ENCODE measurements at regions not wholly inside any gene's neighbourhood (a gene's known extent, or its start where the extent isn't known, plus 50 kb on each side); places are given as distances from the start of the nearest gene placed in this dataset.

GRCh38 chr3:182000447-182000846 lies 288.7 kb downstream of the SOX2 start:
- Histone ChIP-seq H4K20me1 (ENCODE audit: insufficient read depth, low read length) (no peaks in the 10 kb centered on the region), H3K9me3 (ENCODE audit: low read depth, low read length) (no peaks in the 10 kb centered on the region), H3K4me2 (ENCODE audit: insufficient read depth, low read length) (no peak overlapping the region), H3K36me3 (ENCODE audit: insufficient read depth, low read length) (no peaks in the 10 kb centered on the region), H3K4me1 (ENCODE audit: insufficient read depth, low read length) (no peaks in the 10 kb centered on the region), H3K27me3 (ENCODE audit: insufficient read depth, low read length) (no peaks in the 10 kb centered on the region), H3K79me2 (ENCODE audit: insufficient read depth, low read length) (no peaks in the 10 kb centered on the region), H2AFZ (ENCODE audit: low read length) (no peak overlapping the region), H3K4me3 (ENCODE audit: insufficient read depth, low read length) (no peak overlapping the region), H3K27ac (ENCODE audit: low read depth, low read length) (no peak overlapping the region)
- no peak for DNase-seq (ENCODE audit: insufficient read length, low spot score, missing footprints)
- TF ChIP-seq CTCF (IDR thresholded peaks at IDR 0.05; ENCODE audit: extremely low read depth, low read depth, low read length): no peak

- no peak overlapping the region for H2AFZ ChIP-seq (ENCODE audit: low read length)
- no peaks in the 10 kb centered on the region for H3K36me3 ChIP-seq (ENCODE audit: insufficient read depth, low read length)
- no peaks in the 10 kb centered on the region for H4K20me1 ChIP-seq (ENCODE audit: insufficient read depth, low read length)
- H3K4me2 ChIP-seq (ENCODE audit: insufficient read depth, low read length): no peak overlapping the region
- TF ChIP-seq CTCF (IDR thresholded peaks at IDR 0.05; ENCODE audit: extremely low read depth, low read depth, low read length): no peak
- no peaks in the 10 kb centered on the region for H3K9me3 ChIP-seq (ENCODE audit: low read depth, low read length)
- H3K4me3 ChIP-seq (ENCODE audit: insufficient read depth, low read length): no peak overlapping the region
- DNase-seq (ENCODE audit: insufficient read length, low spot score, missing footprints): no peak
- no peaks in the 10 kb centered on the region for H3K4me1 ChIP-seq (ENCODE audit: insufficient read depth, low read length)
- no peak overlapping the region for H3K27ac ChIP-seq (ENCODE audit: low read depth, low read length)
- H3K27me3 ChIP-seq (ENCODE audit: insufficient read depth, low read length): no peaks in the 10 kb centered on the region
- H3K79me2 ChIP-seq (ENCODE audit: insufficient read depth, low read length): no peaks in the 10 kb centered on the region
Observed at GRCh38 chr3:182005219-182005618, 293.5 kb downstream of the SOX2 start.

- Histone ChIP-seq H4K20me1 (ENCODE audit: insufficient read depth, low read length) (no peaks in the 10 kb centered on the region), H3K4me3 (ENCODE audit: insufficient read depth, low read length) (no peak overlapping the region), H2AFZ (ENCODE audit: low read length) (no peak overlapping the region), H3K4me1 (ENCODE audit: insufficient read depth, low read length) (no peaks in the 10 kb centered on the region), H3K4me2 (ENCODE audit: insufficient read depth, low read length) (no peak overlapping the region), H3K27me3 (ENCODE audit: insufficient read depth, low read length) (no peaks in the 10 kb centered on the region), H3K9me3 (ENCODE audit: low read depth, low read length) (no peaks in the 10 kb centered on the region), H3K79me2 (ENCODE audit: insufficient read depth, low read length) (no peaks in the 10 kb centered on the region), H3K36me3 (ENCODE audit: insufficient read depth, low read length) (no peaks in the 10 kb centered on the region), H3K27ac (ENCODE audit: low read depth, low read length) (no peak overlapping the region)
- no peak for TF ChIP-seq CTCF (IDR thresholded peaks at IDR 0.05; ENCODE audit: extremely low read depth, low read depth, low read length)
- no peak for DNase-seq (ENCODE audit: insufficient read length, low spot score, missing footprints)
Observed at GRCh38 chr3:182005701-182006100, 294.0 kb downstream of the SOX2 start.

- Histone ChIP-seq H3K27ac (ENCODE audit: low read depth, low read length) (no peak overlapping the region), H2AFZ (ENCODE audit: low read length) (no peak overlapping the region), H4K20me1 (ENCODE audit: insufficient read depth, low read length) (no peaks in the 10 kb centered on the region), H3K4me1 (ENCODE audit: insufficient read depth, low read length) (no peaks in the 10 kb centered on the region), H3K4me2 (ENCODE audit: insufficient read depth, low read length) (no peak overlapping the region), H3K27me3 (ENCODE audit: insufficient read depth, low read length) (no peaks in the 10 kb centered on the region), H3K36me3 (ENCODE audit: insufficient read depth, low read length) (no peaks in the 10 kb centered on the region), H3K4me3 (ENCODE audit: insufficient read depth, low read length) (no peak overlapping the region), H3K9me3 (ENCODE audit: low read depth, low read length) (no peaks in the 10 kb centered on the region), H3K79me2 (ENCODE audit: insufficient read depth, low read length) (no peaks in the 10 kb centered on the region)
- DNase-seq (ENCODE audit: insufficient read length, low spot score, missing footprints): no peak
- no peak for TF ChIP-seq CTCF (IDR thresholded peaks at IDR 0.05; ENCODE audit: extremely low read depth, low read depth, low read length)
Observed at GRCh38 chr3:182006431-182006830, 294.7 kb downstream of the SOX2 start.
